ENCODE measurements at regions not wholly inside any gene's neighbourhood (a gene's known extent, or its start where the extent isn't known, plus 50 kb on each side); places are given as distances from the start of the nearest gene placed in this dataset.

DNA sequence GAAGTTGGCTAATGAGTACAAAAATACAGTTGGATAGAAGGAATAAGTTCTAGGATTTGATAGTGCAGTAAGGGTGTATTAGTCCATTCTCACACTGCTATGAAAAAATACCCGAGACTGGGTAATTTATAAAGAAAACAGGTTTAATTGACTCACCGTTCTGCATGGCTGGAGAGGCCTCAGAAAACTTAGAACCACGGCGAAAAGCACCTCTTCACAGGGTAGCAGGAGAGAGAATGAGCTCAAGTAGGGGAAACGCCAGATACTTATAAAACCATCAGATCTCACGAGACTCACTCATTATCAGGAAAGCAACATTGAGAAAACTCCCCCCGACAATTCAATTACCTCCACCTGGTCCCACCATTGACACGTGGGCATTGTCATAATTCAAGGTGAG, 483.3 kb downstream of the TUSC7 start:
- TF ChIP-seq GATA2 (IDR thresholded peaks at IDR 0.05; ENCODE audit: low read depth, low read length) (no peak), GATA3 (IDR thresholded peaks at IDR 0.05; ENCODE audit: low read depth, low read length) (no peak)
